ENCODE measurements at regions not wholly inside any gene's neighbourhood (a gene's known extent, or its start where the extent isn't known, plus 50 kb on each side); places are given as distances from the start of the nearest gene placed in this dataset.

GRCh38 chr6:121521164-121521555 lies 85.7 kb downstream of the GJA1 start:
- DNase-seq (ENCODE audit: low read depth in 1 of 2, low spot score in 1 of 2), result no peak
- H3K4me3 ChIP-seq (replicated peaks; ENCODE audit: insufficient read depth, low read length), result no peak overlapping the region
- no peak for TF ChIP-seq REST (IDR thresholded peaks at IDR 0.05; ENCODE audit: insufficient replicate concordance, low read depth)
- TF ChIP-seq SPI1 (IDR thresholded peaks at IDR 0.05; ENCODE audit: borderline replicate concordance, low read depth), result no peak
- TF ChIP-seq POLR2AphosphoS5 (IDR thresholded peaks at IDR 0.05; ENCODE audit: low read depth), result no peak
- TF ChIP-seq GABPA (IDR thresholded peaks at IDR 0.05; ENCODE audit: low read depth), result no peak
- TF ChIP-seq CTCF (IDR thresholded peaks at IDR 0.05; ENCODE audit: insufficient read depth, low read length), result no peak
- no peaks in the 10 kb centered on the region for H3K27me3 ChIP-seq (ENCODE audit: insufficient read depth, poor library complexity, severe bottlenecking)
- no peak overlapping the region for H3K27ac ChIP-seq (replicated peaks)

GRCh38 chr6:121522265-121522664 lies 86.8 kb downstream of the GJA1 start:
- no peaks in the 10 kb centered on the region for H3K27me3 ChIP-seq (ENCODE audit: insufficient read depth, poor library complexity, severe bottlenecking)
- no peak for TF ChIP-seq SPI1 (IDR thresholded peaks at IDR 0.05; ENCODE audit: borderline replicate concordance, low read depth)
- no peak for TF ChIP-seq REST (IDR thresholded peaks at IDR 0.05; ENCODE audit: insufficient replicate concordance, low read depth)
- no peak for TF ChIP-seq CTCF (IDR thresholded peaks at IDR 0.05; ENCODE audit: insufficient read depth, low read length)
- no peak for TF ChIP-seq POLR2AphosphoS5 (IDR thresholded peaks at IDR 0.05; ENCODE audit: low read depth)
- TF ChIP-seq GABPA (IDR thresholded peaks at IDR 0.05; ENCODE audit: low read depth), result no peak
- no peak for DNase-seq (ENCODE audit: low read depth in 1 of 2, low spot score in 1 of 2)
- H3K4me3 ChIP-seq (replicated peaks; ENCODE audit: insufficient read depth, low read length), result no peak overlapping the region
- no peak overlapping the region for H3K27ac ChIP-seq (replicated peaks)

GRCh38 chr6:121522771-121523386 lies 87.4 kb downstream of the GJA1 start:
- TF ChIP-seq SPI1 (IDR thresholded peaks at IDR 0.05; ENCODE audit: borderline replicate concordance, low read depth), result no peak
- DNase-seq (ENCODE audit: low read depth in 1 of 2, low spot score in 1 of 2), result no peak
- Histone ChIP-seq H3K27me3 (ENCODE audit: insufficient read depth, poor library complexity, severe bottlenecking) (no peaks in the 10 kb centered on the region), H3K4me3 (replicated peaks; ENCODE audit: insufficient read depth, low read length) (no peak overlapping the region), H3K27ac (replicated peaks) (no peak overlapping the region)

GRCh38 chr6:121523628-121524027 lies 88.2 kb downstream of the GJA1 start:
- Histone ChIP-seq H3K4me3 (replicated peaks; ENCODE audit: insufficient read depth, low read length) (no peak overlapping the region), H3K27ac (replicated peaks) (no peak overlapping the region), H3K27me3 (ENCODE audit: insufficient read depth, poor library complexity, severe bottlenecking) (no peaks in the 10 kb centered on the region)
- DNase-seq (ENCODE audit: low read depth in 1 of 2, low spot score in 1 of 2), result no peak
- no peak for TF ChIP-seq GABPA (IDR thresholded peaks at IDR 0.05; ENCODE audit: low read depth)
- TF ChIP-seq CTCF (IDR thresholded peaks at IDR 0.05; ENCODE audit: insufficient read depth, low read length), result no peak
- no peak for TF ChIP-seq SPI1 (IDR thresholded peaks at IDR 0.05; ENCODE audit: borderline replicate concordance, low read depth)
- TF ChIP-seq POLR2AphosphoS5 (IDR thresholded peaks at IDR 0.05; ENCODE audit: low read depth), result no peak
- TF ChIP-seq REST (IDR thresholded peaks at IDR 0.05; ENCODE audit: insufficient replicate concordance, low read depth), result no peak
